HG03025 (cell line): ENCODE measurements at regions not wholly inside any gene's neighbourhood (a gene's known extent, or its start where the extent isn't known, plus 50 kb on each side); places are given as distances from the start of the nearest gene placed in this dataset.

ENCODE experiments used
- ATAC-seq: cut with Tn5 transposase; IDR thresholded peaks from one replicate; pipeline ENCODE4 v1.9.1; 2021; ENCODE audit warnings: mild to moderate bottlenecking, moderate library complexity; ENCODE audit not compliant: unreplicated experiment, low FRiP score

GRCh38 chr18:57991552-57991951 lies 52.5 kb upstream of the NEDD4L start:
- no peak for ATAC-seq

GRCh38 chr18:57989536-57989935 lies 54.5 kb upstream of the NEDD4L start:
- no peak for ATAC-seq

- ATAC-seq: no peak
These were observed 59.4 kb upstream of the NEDD4L start for GRCh38 chr18:57984490-57985115.

GRCh38 chr18:57983965-57984364 lies 60.1 kb upstream of the NEDD4L start:
- ATAC-seq: no peak

- ATAC-seq: no peak
These were observed 60.6 kb upstream of the NEDD4L start for GRCh38 chr18:57983472-57983871.

GRCh38 chr18:57982372-57983021 lies 61.5 kb upstream of the NEDD4L start:
- no peak for ATAC-seq

GRCh38 chr18:57981308-57982028 lies 62.6 kb upstream of the NEDD4L start:
- ATAC-seq: no peak

- ATAC-seq: no peak
These were observed 63.3 kb upstream of the NEDD4L start for GRCh38 chr18:57980573-57981307.

- ATAC-seq: no peak
These were observed 67.7 kb upstream of the NEDD4L start for GRCh38 chr18:57976230-57976773.

- no peak for ATAC-seq
These were observed 68.2 kb upstream of the NEDD4L start for GRCh38 chr18:57975805-57976204.

GRCh38 chr18:57974585-57975265 lies 69.3 kb upstream of the NEDD4L start:
- no peak for ATAC-seq

- ATAC-seq: no peak
These were observed 70.1 kb upstream of the NEDD4L start for GRCh38 chr18:57973889-57974288.

GRCh38 chr18:57970356-57971095 lies 73.5 kb upstream of the NEDD4L start:
- no peak for ATAC-seq

GRCh38 chr18:57969824-57970223 lies 74.2 kb upstream of the NEDD4L start:
- no peak for ATAC-seq

- no peak for ATAC-seq
These were observed 78.8 kb upstream of the NEDD4L start for GRCh38 chr18:57965246-57965645.

- ATAC-seq: no peak
These were observed 82.0 kb upstream of the NEDD4L start for GRCh38 chr18:57961876-57962505.

- no peak for ATAC-seq
These were observed 82.6 kb upstream of the NEDD4L start for GRCh38 chr18:57961411-57961810.

GRCh38 chr18:57959278-57959677 lies 84.7 kb upstream of the NEDD4L start:
- ATAC-seq: no peak

- no peak for ATAC-seq
These were observed 86.8 kb upstream of the NEDD4L start for GRCh38 chr18:57957210-57957609.
